Natural killer cell (primary cell): ENCODE measurements at regions not wholly inside any gene's neighbourhood (a gene's known extent, or its start where the extent isn't known, plus 50 kb on each side); places are given as distances from the start of the nearest gene placed in this dataset.

Experiments
- ATAC-seq, 3 donors: fragments of 150-1000 bp in 2 of 3; fragments of 200-7000 bp in 1 of 3; cut with Tn5 transposase; 1 replicate in 1 of 3; 2 replicates in 2 of 3; pipeline ENCODE4 v1.10.0; 2021; ENCODE audit warnings: mild to moderate bottlenecking in 2 of 3, moderate library complexity in 2 of 3
- DNase-seq, 2 donors: peaks; one replicate each; pipeline versions ENCODE4 v3.0.0 to v3.0.0-alpha.2; 2013 to 2021; ENCODE audit warnings: mixed read lengths in 1 of 2
- H3K27ac ChIP-seq: one replicate; pipeline ENCODE4 v1.5.1; 2013; ENCODE audit warnings: mild to moderate bottlenecking, low read length
- H3K27me3 ChIP-seq: one replicate; pipeline ENCODE4 v1.6.1; 2013; ENCODE audit warnings: low read length; ENCODE audit not compliant: control insufficient read depth, insufficient read depth
- H3K36me3 ChIP-seq: one replicate; pipeline ENCODE4 v1.6.1; 2013; ENCODE audit warnings: low read length; ENCODE audit not compliant: control insufficient read depth, insufficient read depth
- H3K4me1 ChIP-seq: one replicate; pipeline ENCODE4 v1.6.1; 2013; ENCODE audit warnings: low read length; ENCODE audit not compliant: control insufficient read depth, insufficient read depth
- H3K4me3 ChIP-seq: one replicate; pipeline ENCODE4 v1.5.1; 2013; ENCODE audit warnings: low read length
- H3K9me3 ChIP-seq: one replicate; pipeline ENCODE4 v1.6.1; 2013; ENCODE audit warnings: low read length; ENCODE audit not compliant: control insufficient read depth, insufficient read depth
- H3K27ac Mint-ChIP-seq, 2 donors: one replicate each; pipeline ENCODE4 v1.8.0; 2022; ENCODE audit warnings: mild to moderate bottlenecking in 2 of 2, mixed read lengths in 2 of 2, moderate library complexity in 1 of 2
- H3K27me3 Mint-ChIP-seq, 2 donors: one replicate each; pipeline ENCODE4 v1.8.0; 2022; ENCODE audit warnings: low read depth in 2 of 2, mixed read lengths in 2 of 2
- H3K36me3 Mint-ChIP-seq: one replicate; pipeline ENCODE4 v1.8.0; 2022; ENCODE audit warnings: mixed read lengths
- H3K4me1 Mint-ChIP-seq, 2 donors: one replicate each; pipeline ENCODE4 v1.8.0; 2022; ENCODE audit warnings: mixed read lengths in 2 of 2
- H3K4me3 Mint-ChIP-seq: one replicate; pipeline ENCODE4 v1.8.0; 2022; ENCODE audit warnings: mild to moderate bottlenecking, moderate library complexity, mixed read lengths
- H3K9me3 Mint-ChIP-seq, 2 donors: one replicate each; pipeline ENCODE4 v1.8.0; 2022; ENCODE audit warnings: mixed read lengths in 2 of 2
- CTCF ChIP-seq: fragments of 200-600 bp; IDR thresholded peaks from one replicate; pipeline ENCODE4 v1.8.0; 2022; ENCODE audit warnings: antibody characterized with exemption
- WGBS: methylation state at CpG from one replicate; pipeline ENCODE4 v1.1.7; 2013; ENCODE audit warnings: missing lambda C conversion rate; ENCODE audit not compliant: insufficient coverage; 5-methylcytosine and 5-hydroxymethylcytosine counted together
- intact Hi-C: fragments of 100-400 bp; cut with micrococcal nuclease; formaldehyde crosslinking; loops from one replicate; pipeline ENCODE4 v1.14.2; 2022

GRCh38 chr6:93124006-93124632, 295.2 kb downstream of the EPHA7 start:
- no peaks in the 10 kb centered on the region for H3K27me3 ChIP-seq
- TF ChIP-seq CTCF = no peak
- Mint-ChIP-seq H3K27me3 (no peaks in the 10 kb centered on the region), H3K4me1 (no peaks in the 10 kb centered on the region), H3K9me3 (peaks cover 11 to 22% of the 10 kb centered on the region in 2 donors), H3K4me3 (no peak overlapping the region), H3K27ac (no peak overlapping the region), H3K36me3 (no peaks in the 10 kb centered on the region)
- no peaks in the 10 kb centered on the region for H3K9me3 ChIP-seq
- intact Hi-C loops = no loop called here
- no peaks in the 10 kb centered on the region for H3K4me1 ChIP-seq
- DNase-seq = no peak
- WGBS = 83% methylated on average over 2 of the region's 2 CpGs
- H3K36me3 ChIP-seq = no peaks in the 10 kb centered on the region
- ATAC-seq = no peak
- H3K4me3 ChIP-seq = no peak overlapping the region
- no peak overlapping the region for H3K27ac ChIP-seq

- H3K36me3 Mint-ChIP-seq = no peaks in the 10 kb centered on the region
- no peak overlapping the region for H3K4me3 Mint-ChIP-seq
- H3K27me3 ChIP-seq = no peaks in the 10 kb centered on the region
- no peak overlapping the region for H3K27ac Mint-ChIP-seq
- no CpG with 5 or more reads among the region's 2 CpGs for WGBS
- no peak overlapping the region for H3K4me3 ChIP-seq
- H3K27me3 Mint-ChIP-seq = no peaks in the 10 kb centered on the region
- DNase-seq (no peak), ATAC-seq (no peak)
- intact Hi-C loops = no loop called here
- no peaks in the 10 kb centered on the region for H3K4me1 ChIP-seq
- no peaks in the 10 kb centered on the region for H3K36me3 ChIP-seq
- H3K9me3 Mint-ChIP-seq = peaks cover 9 to 19% of the 10 kb centered on the region in 2 donors
- H3K9me3 ChIP-seq = no peaks in the 10 kb centered on the region
- TF ChIP-seq CTCF = no peak
- H3K27ac ChIP-seq = no peak overlapping the region
- H3K4me1 Mint-ChIP-seq = no peaks in the 10 kb centered on the region
Observed at GRCh38 chr6:93123585-93123984, 295.8 kb downstream of the EPHA7 start.

- H3K9me3 Mint-ChIP-seq = peaks cover 2 to 5% of the 10 kb centered on the region in 2 donors
- ATAC-seq (no peak), DNase-seq (no peak)
- H3K4me3 Mint-ChIP-seq = no peak overlapping the region
- H3K4me3 ChIP-seq = no peak overlapping the region
- H3K36me3 ChIP-seq = no peaks in the 10 kb centered on the region
- H3K27me3 ChIP-seq = no peaks in the 10 kb centered on the region
- H3K36me3 Mint-ChIP-seq = no peaks in the 10 kb centered on the region
- no peaks in the 10 kb centered on the region for H3K4me1 Mint-ChIP-seq
- TF ChIP-seq CTCF = no peak
- no peaks in the 10 kb centered on the region for H3K9me3 ChIP-seq
- whole genome bisulfite sequencing = 85% methylated on average over 1 of the region's 1 CpG
- no peak overlapping the region for H3K27ac ChIP-seq
- intact Hi-C loops = no loop called here
- no peaks in the 10 kb centered on the region for H3K27me3 Mint-ChIP-seq
- no peak overlapping the region for H3K27ac Mint-ChIP-seq
- H3K4me1 ChIP-seq = no peaks in the 10 kb centered on the region
Observed at GRCh38 chr6:93120154-93120742, 299.1 kb downstream of the EPHA7 start.

GRCh38 chr6:93105907-93106306, 313.5 kb downstream of the EPHA7 start:
- no peaks in the 10 kb centered on the region for H3K36me3 Mint-ChIP-seq
- H3K4me3 Mint-ChIP-seq = no peak overlapping the region
- no peaks in the 10 kb centered on the region for H3K27me3 Mint-ChIP-seq
- TF ChIP-seq CTCF = no peak
- DNase-seq (no peak), ATAC-seq (no peak)
- H3K4me1 Mint-ChIP-seq = no peaks in the 10 kb centered on the region
- no peak overlapping the region for H3K27ac Mint-ChIP-seq
- no peaks in the 10 kb centered on the region for H3K27me3 ChIP-seq
- H3K36me3 ChIP-seq = no peaks in the 10 kb centered on the region
- H3K4me3 ChIP-seq = no peak overlapping the region
- no peaks in the 10 kb centered on the region for H3K4me1 ChIP-seq
- WGBS = no CpG with 5 or more reads among the region's 2 CpGs
- no peak overlapping the region for H3K27ac ChIP-seq
- H3K9me3 ChIP-seq = no peaks in the 10 kb centered on the region
- intact Hi-C loops = no loop called here
- H3K9me3 Mint-ChIP-seq = peaks cover 13 to 26% of the 10 kb centered on the region in 2 donors
